Fibroblast of lung (primary cell): ENCODE measurements at regions not wholly inside any gene's neighbourhood (a gene's known extent, or its start where the extent isn't known, plus 50 kb on each side); places are given as distances from the start of the nearest gene placed in this dataset.

ENCODE experiments used
- EZH2 ChIP-seq: IDR thresholded peaks from 2 replicates; pipeline ENCODE4 v1.5.1; 2012; ENCODE audit warnings: low read length, control low read depth, mild to moderate bottlenecking; ENCODE audit errors: missing control alignments
- TF ChIP-seq, protein P1 (sequence below), 2 donors: IDR thresholded peaks in 1 of 2; conservative IDR thresholded peaks in 1 of 2; 1 replicate in 1 of 2; 2 replicates in 1 of 2; pipeline ENCODE4 v1.5.1; 2011 to 2012; ENCODE audit warnings: low read length in 2 of 2, control low read depth in 1 of 2, inconsistent platforms in 1 of 2, low read depth in 1 of 2, mild to moderate bottlenecking in 1 of 2

DNA sequence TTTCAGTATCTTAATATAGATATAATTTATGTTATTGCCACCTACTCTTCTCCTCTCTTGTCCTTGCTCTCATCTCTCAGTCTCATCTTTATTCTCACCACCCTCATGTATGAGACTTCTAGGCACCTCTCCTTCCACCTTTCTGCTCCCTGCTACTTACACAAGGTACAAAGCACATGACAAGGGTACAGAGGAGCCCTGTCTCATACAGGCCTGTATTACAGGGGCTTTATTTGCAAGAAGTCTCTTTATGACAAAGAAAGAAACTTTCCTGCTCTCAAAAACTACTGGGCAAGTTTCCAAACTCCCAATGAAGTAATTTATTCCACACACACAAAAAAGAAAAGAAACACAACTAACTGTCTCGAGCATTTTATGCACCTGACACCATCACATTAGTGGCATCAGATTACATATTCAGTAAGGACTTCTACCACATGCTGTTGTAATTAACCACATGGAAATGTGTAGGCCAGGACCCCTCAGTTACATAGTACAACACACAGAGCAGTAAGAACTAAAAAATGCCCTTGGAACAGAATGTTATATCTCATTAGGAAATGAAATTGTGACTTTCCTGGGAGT, 253.1 kb downstream of the FZD1 start:
- TF ChIP-seq, protein P1, sequence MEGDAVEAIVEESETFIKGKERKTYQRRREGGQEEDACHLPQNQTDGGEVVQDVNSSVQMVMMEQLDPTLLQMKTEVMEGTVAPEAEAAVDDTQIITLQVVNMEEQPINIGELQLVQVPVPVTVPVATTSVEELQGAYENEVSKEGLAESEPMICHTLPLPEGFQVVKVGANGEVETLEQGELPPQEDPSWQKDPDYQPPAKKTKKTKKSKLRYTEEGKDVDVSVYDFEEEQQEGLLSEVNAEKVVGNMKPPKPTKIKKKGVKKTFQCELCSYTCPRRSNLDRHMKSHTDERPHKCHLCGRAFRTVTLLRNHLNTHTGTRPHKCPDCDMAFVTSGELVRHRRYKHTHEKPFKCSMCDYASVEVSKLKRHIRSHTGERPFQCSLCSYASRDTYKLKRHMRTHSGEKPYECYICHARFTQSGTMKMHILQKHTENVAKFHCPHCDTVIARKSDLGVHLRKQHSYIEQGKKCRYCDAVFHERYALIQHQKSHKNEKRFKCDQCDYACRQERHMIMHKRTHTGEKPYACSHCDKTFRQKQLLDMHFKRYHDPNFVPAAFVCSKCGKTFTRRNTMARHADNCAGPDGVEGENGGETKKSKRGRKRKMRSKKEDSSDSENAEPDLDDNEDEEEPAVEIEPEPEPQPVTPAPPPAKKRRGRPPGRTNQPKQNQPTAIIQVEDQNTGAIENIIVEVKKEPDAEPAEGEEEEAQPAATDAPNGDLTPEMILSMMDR (conservative IDR thresholded peaks at IDR 0.05 in 1 of 2, IDR thresholded peaks at IDR 0.05 in 1 of 2; ENCODE audit: low read depth in 1 of 2, low read length in 2 of 2) = no peak
- TF ChIP-seq EZH2 = no peak
